Activated T-cell treated with anti-CD3 and anti-CD28 coated beads, Interleukin-2, amount 50 U/mL, for 4 hours (primary cell): ENCODE measurements at regions not wholly inside any gene's neighbourhood (a gene's known extent, or its start where the extent isn't known, plus 50 kb on each side); places are given as distances from the start of the nearest gene placed in this dataset.

ENCODE experiments used
- ATAC-seq, 2 donors: fragments of 200-7000 bp; cut with Tn5 transposase; one replicate each; pipeline ENCODE4 v1.10.0; 2021
- DNase-seq: peaks from one replicate; pipeline ENCODE4 v3.0.0-alpha.2; 2020
- H3K27me3 Mint-ChIP-seq: one replicate; pipeline ENCODE4 v1.8.0; 2021; ENCODE audit warnings: low read depth, mixed read lengths
- H3K36me3 Mint-ChIP-seq: one replicate; pipeline ENCODE4 v1.8.0; 2022; ENCODE audit warnings: mixed read lengths; ENCODE audit not compliant: insufficient read depth
- H3K4me1 Mint-ChIP-seq: one replicate; pipeline ENCODE4 v1.8.0; 2021; ENCODE audit warnings: low read depth, mixed read lengths
- H3K4me3 Mint-ChIP-seq: one replicate; pipeline ENCODE4 v1.8.0; 2021; ENCODE audit warnings: mild to moderate bottlenecking, moderate library complexity, mixed read lengths
- H3K9me3 Mint-ChIP-seq: one replicate; pipeline ENCODE4 v1.8.0; 2021; ENCODE audit warnings: mixed read lengths

DNA sequence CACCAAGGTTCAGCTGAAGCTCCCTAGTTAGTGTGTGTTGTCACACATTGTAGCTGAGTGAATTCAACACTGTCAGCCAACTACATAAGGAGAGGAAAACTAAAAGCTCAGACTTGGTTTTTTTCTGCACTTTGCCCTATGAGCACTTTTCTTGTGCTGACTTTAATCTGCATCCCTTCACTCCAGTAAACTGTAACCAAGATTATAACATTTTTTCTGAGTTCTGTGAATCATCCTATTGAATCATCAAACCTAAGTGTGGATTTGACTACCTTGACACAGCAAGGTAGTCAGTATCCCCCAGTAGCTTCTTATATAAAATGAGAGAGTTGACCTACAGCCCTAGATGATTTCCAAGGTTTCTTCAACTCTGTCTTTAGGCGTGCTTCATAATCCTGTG is 325.0 kb downstream of the AGTPBP1 start:
- H3K9me3 Mint-ChIP-seq, result no peaks in the 10 kb centered on the region
- H3K4me3 Mint-ChIP-seq, result no peak overlapping the region
- H3K4me1 Mint-ChIP-seq, result no peaks in the 10 kb centered on the region
- no peaks in the 10 kb centered on the region for H3K36me3 Mint-ChIP-seq
- ATAC-seq, result no peak
- H3K27me3 Mint-ChIP-seq, result peaks cover 1% of the 10 kb centered on the region
- no peak for DNase-seq

DNA sequence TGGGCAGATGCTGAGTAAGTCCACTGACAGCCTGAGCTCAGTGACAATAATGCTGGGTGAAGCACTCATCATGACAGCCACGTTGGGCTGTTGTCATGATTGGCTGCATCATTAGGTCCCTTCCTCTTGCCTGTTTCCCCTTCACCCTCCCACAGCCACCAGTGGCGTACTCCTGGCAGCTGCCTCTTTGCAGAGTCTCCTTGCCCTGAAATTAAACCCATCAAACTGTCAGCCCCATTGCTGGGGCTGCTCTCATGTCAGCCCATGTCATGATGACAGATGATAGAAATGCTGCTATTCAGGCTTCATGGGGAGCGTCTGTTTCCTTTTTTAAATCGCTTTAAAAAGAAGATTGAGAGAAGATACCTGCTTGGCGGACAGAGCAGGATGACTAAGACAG is 327.4 kb downstream of the AGTPBP1 start:
- ATAC-seq (no peak), DNase-seq (no peak)
- no peaks in the 10 kb centered on the region for H3K9me3 Mint-ChIP-seq
- no peaks in the 10 kb centered on the region for H3K4me1 Mint-ChIP-seq
- H3K4me3 Mint-ChIP-seq, result no peak overlapping the region
- peaks cover 4% of the 10 kb centered on the region for H3K27me3 Mint-ChIP-seq
- H3K36me3 Mint-ChIP-seq, result no peaks in the 10 kb centered on the region

DNA sequence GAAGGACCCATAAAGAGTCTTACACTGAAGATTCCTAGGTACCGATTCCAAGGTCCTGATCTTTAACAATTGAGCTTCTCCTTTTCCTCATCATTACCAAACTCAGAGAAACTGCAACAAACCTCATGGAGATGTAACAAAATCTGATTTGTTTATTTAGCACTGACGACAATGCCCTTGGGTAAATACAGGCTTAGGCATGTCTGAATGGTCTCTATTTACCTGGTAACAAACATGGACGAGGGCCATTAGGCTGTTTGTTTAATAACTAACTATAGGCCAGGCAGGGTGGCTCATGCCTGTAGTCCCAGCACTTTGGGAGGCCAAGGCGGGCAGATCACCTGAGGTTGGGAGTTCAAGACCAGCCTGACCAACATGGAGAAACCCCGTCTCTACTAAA is 333.3 kb downstream of the AGTPBP1 start:
- DNase-seq (no peak), ATAC-seq (no peak)
- no peaks in the 10 kb centered on the region for H3K4me1 Mint-ChIP-seq
- H3K9me3 Mint-ChIP-seq, result no peaks in the 10 kb centered on the region
- H3K36me3 Mint-ChIP-seq, result no peaks in the 10 kb centered on the region
- no peak overlapping the region for H3K4me3 Mint-ChIP-seq
- peaks cover 8% of the 10 kb centered on the region for H3K27me3 Mint-ChIP-seq

DNA sequence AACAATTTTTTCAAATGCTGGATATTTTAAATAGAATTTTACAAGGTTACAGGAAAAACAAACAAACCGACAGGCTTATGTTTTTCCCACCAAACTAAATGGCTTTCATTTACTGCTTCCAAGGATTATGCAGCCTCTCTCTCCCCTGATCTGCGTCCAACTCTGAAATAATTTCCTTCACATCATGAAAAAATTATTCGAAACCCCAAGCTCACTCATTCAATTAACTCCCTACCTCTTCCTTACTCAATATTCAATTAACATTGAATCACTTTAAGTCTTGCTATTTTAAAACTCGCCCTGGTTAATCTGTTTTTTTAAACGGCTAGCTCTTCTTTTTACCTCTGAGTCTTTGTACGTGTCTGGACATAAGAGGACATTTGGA is 336.2 kb downstream of the AGTPBP1 start:
- DNase-seq (no peak), ATAC-seq (no peak)
- Mint-ChIP-seq H3K27me3 (peaks cover 5% of the 10 kb centered on the region), H3K9me3 (no peaks in the 10 kb centered on the region), H3K4me1 (no peaks in the 10 kb centered on the region), H3K36me3 (no peaks in the 10 kb centered on the region), H3K4me3 (no peak overlapping the region)

DNA sequence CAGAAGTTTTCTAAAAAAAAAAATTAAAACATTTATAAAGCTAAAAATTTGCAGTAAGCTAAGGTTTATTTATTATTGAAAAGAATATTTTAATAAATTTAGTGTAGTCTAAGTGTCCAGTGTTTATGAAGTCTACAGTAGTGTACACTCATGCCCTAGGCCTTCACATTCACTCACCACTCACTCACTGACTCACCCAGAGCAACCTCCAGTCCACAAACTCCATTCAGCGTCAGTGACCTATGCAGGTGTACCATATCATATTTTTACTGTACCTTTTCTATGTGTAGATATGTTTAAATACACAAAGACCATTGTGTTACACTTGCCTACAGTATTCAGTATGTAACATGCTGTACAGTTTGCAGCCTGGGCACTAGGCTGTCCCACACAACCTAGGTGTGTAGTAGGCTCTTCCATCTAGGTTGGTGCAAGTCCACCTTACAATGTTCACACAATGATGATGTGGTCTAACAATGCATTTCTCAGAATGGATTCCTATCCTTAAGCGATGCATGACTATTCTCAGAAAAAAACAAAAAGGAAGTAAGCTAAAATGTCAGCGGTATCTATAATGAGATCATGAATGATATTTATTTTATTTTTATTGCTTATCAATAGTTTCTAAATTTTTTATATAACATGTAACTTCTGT is 336.7 kb downstream of the AGTPBP1 start:
- ATAC-seq, result no peak
- DNase-seq, result no peak
- H3K9me3 Mint-ChIP-seq, result no peaks in the 10 kb centered on the region
- no peaks in the 10 kb centered on the region for H3K4me1 Mint-ChIP-seq
- no peak overlapping the region for H3K4me3 Mint-ChIP-seq
- H3K27me3 Mint-ChIP-seq, result peaks cover 5% of the 10 kb centered on the region
- H3K36me3 Mint-ChIP-seq, result no peaks in the 10 kb centered on the region

DNA sequence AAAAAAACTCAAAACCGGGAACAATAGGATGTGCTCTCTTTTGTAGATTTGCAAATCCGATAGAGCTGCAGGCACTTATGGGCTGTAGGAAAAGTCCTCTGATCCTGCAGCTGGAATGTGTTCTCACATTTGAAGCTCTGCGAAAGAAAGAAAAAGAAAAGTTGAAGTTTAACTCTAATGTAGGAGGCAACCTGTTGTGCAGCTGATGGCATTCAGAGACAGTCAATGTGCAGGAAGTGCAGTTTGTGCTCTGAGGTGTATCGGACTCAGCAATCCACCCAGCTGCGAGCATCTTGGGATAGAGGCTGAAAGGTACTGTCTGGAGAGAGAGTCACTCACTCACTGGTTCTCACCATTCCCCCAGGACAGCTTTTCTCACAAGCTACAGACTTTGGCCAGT is 339.2 kb downstream of the AGTPBP1 start:
- Mint-ChIP-seq H3K4me1 (no peaks in the 10 kb centered on the region), H3K36me3 (no peaks in the 10 kb centered on the region), H3K9me3 (no peaks in the 10 kb centered on the region), H3K4me3 (no peak overlapping the region), H3K27me3 (peaks cover 3% of the 10 kb centered on the region)
- ATAC-seq (no peak), DNase-seq (no peak)

DNA sequence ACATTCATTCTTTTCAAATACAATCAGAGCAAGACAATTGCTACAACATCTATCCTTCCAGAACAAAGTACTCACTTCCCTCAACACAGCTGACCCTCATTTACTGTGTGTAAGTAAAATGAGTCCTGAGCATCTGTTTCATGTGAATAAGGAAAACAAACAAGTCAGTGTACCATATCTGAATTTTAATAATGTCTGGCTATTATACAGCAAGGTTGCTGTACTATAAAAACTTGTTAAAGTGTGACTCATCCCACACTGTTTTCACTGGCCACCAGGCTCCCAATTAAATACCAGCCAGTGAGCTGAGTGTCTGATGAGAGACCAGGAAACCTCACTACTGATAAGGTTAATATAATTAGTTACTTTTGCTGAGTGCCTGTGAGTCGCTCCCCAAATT is 339.8 kb downstream of the AGTPBP1 start:
- no peak for ATAC-seq
- peaks cover 2% of the 10 kb centered on the region for H3K27me3 Mint-ChIP-seq
- H3K4me1 Mint-ChIP-seq, result no peaks in the 10 kb centered on the region
- no peak for DNase-seq
- H3K4me3 Mint-ChIP-seq, result no peak overlapping the region
- H3K36me3 Mint-ChIP-seq, result no peaks in the 10 kb centered on the region
- H3K9me3 Mint-ChIP-seq, result no peaks in the 10 kb centered on the region

DNA sequence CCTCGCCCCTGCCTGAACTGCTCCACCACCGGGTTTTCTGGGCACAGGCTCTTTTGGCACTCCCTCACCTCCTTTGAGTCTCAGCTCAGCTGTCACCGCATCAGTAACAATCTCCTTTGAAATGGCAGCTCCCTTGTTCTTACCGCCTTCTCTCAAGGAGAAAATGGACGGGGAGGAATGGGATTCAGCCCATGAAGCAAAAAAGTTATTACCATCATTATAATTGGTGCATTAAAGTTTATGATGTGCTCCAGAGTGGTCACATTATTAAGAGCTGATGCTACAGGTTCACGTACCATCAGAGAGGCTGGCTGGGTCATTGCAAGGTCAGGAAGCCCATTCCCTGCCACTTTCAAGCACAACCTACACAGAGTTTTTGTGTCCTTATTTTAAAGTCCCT is 344.7 kb downstream of the AGTPBP1 start:
- Mint-ChIP-seq H3K36me3 (no peaks in the 10 kb centered on the region), H3K4me1 (no peaks in the 10 kb centered on the region)

DNA sequence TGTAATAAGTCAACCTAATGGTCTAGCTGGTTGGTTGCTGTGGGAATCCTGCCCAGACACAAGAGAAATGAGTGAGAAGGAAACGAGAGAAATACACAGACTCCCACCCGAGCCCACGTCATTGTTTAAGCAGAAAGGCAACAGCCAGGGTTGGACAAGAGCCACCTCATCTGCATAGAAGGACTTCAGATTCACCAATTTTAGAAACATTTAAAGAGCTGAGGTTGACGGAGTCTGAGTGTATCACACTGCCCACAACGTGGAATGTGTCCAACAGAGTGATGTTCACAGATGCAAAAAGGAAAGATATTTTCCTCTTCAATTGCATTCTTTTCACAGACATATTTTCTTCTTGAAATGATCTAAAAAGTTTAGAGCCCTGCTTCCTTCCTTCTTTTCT is 349.5 kb downstream of the AGTPBP1 start:
- no peak overlapping the region for H3K4me3 Mint-ChIP-seq

More for the DNA sequence above, 344.7 kb downstream of the AGTPBP1 start:
- H3K4me3 Mint-ChIP-seq, result no peak overlapping the region
- DNase-seq (no peak), ATAC-seq (no peak)
- H3K9me3 Mint-ChIP-seq, result no peaks in the 10 kb centered on the region
- peaks cover 7% of the 10 kb centered on the region for H3K27me3 Mint-ChIP-seq

DNA sequence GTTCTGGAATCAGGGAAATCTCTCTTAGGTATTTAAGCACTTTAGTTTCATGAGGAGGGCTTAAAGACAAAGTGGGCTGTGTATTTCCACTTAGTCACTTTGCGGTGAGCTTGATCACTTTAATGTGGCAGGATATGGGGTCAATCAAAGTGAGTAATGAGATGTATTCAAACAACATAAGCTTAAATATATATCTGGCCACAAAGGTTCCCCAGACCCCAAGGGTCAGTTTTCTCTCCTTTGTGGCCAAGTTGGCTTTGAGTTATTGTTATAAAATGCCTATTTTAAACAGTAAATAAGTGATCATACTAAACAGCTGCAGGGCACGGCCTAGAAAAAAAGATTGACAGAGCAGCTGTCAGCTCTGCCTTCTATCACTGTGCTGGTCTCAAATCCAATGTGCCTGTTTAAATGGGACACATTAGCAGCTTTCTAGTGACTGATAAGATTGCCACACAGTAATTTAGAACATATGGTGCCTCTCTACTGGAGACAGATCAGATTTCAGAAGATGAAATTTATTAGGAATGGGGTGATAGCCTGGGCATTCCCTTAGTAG is 363.9 kb downstream of the AGTPBP1 start:
- Mint-ChIP-seq H3K4me1 (no peaks in the 10 kb centered on the region), H3K36me3 (no peaks in the 10 kb centered on the region), H3K4me3 (no peak overlapping the region), H3K27me3 (peaks cover 3% of the 10 kb centered on the region), H3K9me3 (no peaks in the 10 kb centered on the region)
- no peak for ATAC-seq
- no peak for DNase-seq

More for the DNA sequence above, 349.5 kb downstream of the AGTPBP1 start:
- ATAC-seq (no peak), DNase-seq (no peak)
- no peaks in the 10 kb centered on the region for H3K9me3 Mint-ChIP-seq
- H3K36me3 Mint-ChIP-seq, result no peaks in the 10 kb centered on the region
- peaks cover 10% of the 10 kb centered on the region for H3K27me3 Mint-ChIP-seq
- no peaks in the 10 kb centered on the region for H3K4me1 Mint-ChIP-seq

DNA sequence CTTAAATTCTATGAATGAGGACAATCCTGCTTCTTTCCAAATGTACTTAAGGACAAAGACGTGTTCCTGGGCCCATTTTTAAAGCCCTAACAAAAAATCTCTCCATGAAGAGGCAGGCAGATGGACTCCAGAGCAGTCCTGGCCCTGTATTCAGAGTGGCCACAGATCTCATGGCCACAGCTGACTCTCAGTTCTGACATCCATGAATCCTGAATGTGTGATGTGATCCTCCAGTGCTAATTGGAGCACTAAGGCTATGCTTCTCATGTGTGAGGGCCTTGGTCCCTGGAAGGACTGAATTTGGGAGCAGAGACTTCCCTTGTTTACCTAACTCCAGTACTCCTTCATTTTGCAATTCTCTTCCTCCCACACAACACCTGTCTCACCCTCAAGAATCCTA is 373.0 kb downstream of the AGTPBP1 start:
- DNase-seq (no peak), ATAC-seq (no peak)
- Mint-ChIP-seq H3K4me3 (no peak overlapping the region), H3K4me1 (no peaks in the 10 kb centered on the region), H3K27me3 (no peaks in the 10 kb centered on the region), H3K9me3 (no peaks in the 10 kb centered on the region), H3K36me3 (no peaks in the 10 kb centered on the region)

DNA sequence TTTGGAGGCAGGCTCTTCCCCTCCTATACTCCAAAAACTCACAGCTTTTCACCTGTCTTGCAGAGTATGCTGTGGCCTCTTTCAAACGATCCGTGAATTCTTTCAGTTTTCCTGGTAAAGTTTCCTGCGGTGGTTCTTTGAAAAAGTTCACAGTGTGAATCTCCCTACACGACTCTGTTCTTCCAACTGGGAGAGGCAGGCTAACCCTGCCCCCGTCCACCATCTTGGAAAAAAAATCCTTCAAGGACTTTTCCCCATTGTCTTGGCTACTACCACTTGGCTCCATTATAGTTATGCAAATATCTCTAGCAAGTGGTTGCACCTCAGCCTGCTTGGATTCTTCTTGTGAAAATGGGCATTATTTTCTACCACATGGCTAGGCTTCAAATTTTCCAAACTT is 382.6 kb downstream of the AGTPBP1 start:
- no peak for DNase-seq
- Mint-ChIP-seq H3K9me3 (no peaks in the 10 kb centered on the region), H3K36me3 (no peaks in the 10 kb centered on the region), H3K4me3 (no peak overlapping the region), H3K27me3 (peaks cover 4% of the 10 kb centered on the region), H3K4me1 (no peaks in the 10 kb centered on the region)
- ATAC-seq, result no peak

DNA sequence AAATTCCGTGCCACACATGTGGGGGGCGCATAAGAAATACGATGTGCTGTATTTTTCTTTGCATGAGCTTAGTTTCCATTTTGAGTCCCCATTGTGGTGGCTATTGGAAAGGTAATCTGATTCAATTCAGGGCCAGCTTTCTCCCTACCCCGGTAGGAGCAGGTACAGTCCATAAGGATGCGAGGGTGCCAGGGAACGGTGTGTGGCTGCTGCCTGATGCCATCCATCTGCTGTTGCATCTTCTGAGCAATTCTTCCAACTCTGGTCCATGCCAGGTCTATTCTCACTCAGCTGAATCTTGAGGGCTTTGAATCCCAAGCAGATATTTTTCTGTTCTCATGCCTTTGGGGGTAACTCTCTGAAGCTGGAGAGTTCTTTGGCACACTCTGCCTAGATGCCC is 392.7 kb downstream of the AGTPBP1 start:
- H3K4me3 Mint-ChIP-seq, result no peak overlapping the region
- peaks cover 2% of the 10 kb centered on the region for H3K27me3 Mint-ChIP-seq
- no peaks in the 10 kb centered on the region for H3K36me3 Mint-ChIP-seq
- H3K9me3 Mint-ChIP-seq, result no peaks in the 10 kb centered on the region
- no peaks in the 10 kb centered on the region for H3K4me1 Mint-ChIP-seq
- no peak for ATAC-seq
- DNase-seq, result no peak

DNA sequence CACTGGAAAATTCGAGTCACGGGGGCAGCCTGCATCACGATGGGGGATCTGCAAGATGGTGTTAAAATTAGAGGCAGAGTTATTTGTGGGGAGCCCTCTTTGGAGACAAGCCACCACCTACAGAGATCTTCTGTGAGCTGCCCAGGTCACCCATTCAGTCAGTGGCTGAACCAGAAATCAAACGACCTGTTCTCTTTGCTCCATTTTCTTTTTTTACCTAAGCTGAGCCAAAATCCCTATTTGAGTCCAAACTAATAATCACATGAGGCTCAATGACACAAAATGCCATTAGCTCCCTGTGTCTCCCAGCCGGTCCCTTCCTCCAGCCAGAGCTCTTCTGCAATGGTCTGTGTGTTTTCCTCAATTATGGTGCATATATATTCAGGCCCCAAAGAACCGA is 394.2 kb downstream of the AGTPBP1 start:
- Mint-ChIP-seq H3K4me3 (no peak overlapping the region), H3K27me3 (peaks cover 2% of the 10 kb centered on the region), H3K36me3 (no peaks in the 10 kb centered on the region), H3K9me3 (no peaks in the 10 kb centered on the region), H3K4me1 (no peaks in the 10 kb centered on the region)
- no peak for DNase-seq
- no peak for ATAC-seq

DNA sequence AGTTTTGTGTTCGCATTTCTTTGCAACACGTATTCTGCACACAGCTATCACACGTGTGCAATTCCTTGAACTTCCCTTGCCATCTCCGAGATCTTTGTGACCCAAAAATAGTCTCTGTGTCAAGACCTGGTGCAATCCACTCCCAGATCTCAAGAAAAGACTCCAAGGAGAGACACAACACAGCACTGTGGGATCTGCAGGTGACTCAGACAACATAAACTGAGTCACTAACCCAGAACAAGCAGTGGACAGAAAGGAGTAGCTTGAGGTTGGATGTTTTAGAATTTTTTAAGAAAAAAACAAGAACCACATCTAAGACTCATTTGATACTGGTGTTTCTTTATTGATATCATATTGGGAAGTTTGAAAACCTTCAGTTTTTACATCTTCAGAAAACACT is 396.9 kb downstream of the AGTPBP1 start:
- no peak for ATAC-seq

More for the DNA sequence above, 396.9 kb downstream of the AGTPBP1 start:
- Mint-ChIP-seq H3K36me3 (no peaks in the 10 kb centered on the region), H3K4me1 (no peaks in the 10 kb centered on the region), H3K9me3 (no peaks in the 10 kb centered on the region), H3K4me3 (no peak overlapping the region), H3K27me3 (peaks cover 5% of the 10 kb centered on the region)
- DNase-seq, result no peak
